HG03108 (cell line): ENCODE measurements at regions not wholly inside any gene's neighbourhood (a gene's known extent, or its start where the extent isn't known, plus 50 kb on each side); places are given as distances from the start of the nearest gene placed in this dataset.
"Not testable (repeated sequence)": the region's sequence is repeated elsewhere in the genome, so short reads cannot be mapped to it uniquely, and the experiment has no call there.

Experiments used
- ATAC-seq: cut with Tn5 transposase; IDR thresholded peaks from one replicate; pipeline ENCODE4 v1.9.1; 2021; ENCODE audit warnings: moderate library complexity; ENCODE audit not compliant: unreplicated experiment

GRCh38 chrX:122140219-122140618 lies 1043.9 kb upstream of the GRIA3 start:
- not testable (repeated sequence) for ATAC-seq

GRCh38 chrX:122154019-122154418 lies 1030.1 kb upstream of the GRIA3 start:
- ATAC-seq, result no peak

DNA sequence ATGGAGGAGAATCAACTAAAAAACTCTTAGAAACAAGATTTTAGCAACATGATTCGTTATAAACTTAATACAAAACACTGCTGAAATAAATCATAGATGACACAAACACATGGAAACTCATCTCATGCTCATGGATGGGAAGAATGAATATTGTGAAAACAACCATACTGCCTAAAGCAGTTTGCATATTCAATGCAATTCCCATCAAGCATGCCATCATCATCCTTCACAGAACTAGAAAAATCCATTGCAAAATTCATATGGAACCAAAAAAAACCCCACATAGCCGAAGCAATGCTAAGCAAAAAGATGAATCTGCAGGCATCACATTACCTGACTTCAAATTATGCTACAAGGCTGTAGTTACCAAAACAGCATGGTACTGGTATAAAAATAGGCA lies 1015.8 kb upstream of the GRIA3 start:
- ATAC-seq, result no peak

DNA sequence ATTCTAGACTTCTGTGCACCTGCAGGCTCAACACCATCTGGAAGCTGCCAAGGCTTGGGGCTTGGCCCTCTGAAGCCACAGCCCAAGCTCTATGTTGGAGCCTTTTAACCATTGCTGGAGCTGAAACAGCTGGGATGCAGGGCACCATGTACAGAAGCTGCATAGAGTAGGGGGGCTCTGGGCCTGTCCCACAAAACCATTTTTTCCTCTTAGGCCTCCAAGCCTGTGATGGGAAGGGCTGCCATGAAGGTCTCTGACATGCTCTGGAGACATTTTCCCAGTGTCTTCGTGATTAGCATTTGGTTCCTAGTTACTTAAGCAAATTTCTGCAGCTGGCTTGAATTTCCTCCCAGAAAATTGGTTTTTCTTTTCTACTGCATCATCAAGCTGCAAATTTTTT lies 999.3 kb upstream of the GRIA3 start:
- no peak for ATAC-seq

- no peak for ATAC-seq
Measured at GRCh38 chrX:122187069-122187713, 996.9 kb upstream of the GRIA3 start.

DNA sequence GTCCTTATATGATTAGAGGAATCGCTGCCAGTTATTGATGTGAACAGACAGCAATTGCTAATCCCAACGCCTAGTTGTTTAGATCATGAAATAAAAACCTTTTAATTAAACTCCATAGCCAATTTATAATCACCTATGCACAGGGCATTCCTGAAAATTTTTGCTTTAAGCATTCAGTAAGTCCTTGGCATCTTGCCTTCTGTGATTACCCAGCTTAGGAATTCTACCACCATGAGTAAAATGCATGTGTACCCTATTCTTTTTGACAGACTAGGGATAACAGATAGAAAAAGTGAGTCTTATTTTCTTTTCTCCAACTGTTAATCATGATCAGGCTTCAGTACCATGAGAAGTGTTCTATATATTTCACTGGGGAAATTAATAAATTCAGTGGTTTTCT lies 995.3 kb upstream of the GRIA3 start:
- no peak for ATAC-seq

DNA sequence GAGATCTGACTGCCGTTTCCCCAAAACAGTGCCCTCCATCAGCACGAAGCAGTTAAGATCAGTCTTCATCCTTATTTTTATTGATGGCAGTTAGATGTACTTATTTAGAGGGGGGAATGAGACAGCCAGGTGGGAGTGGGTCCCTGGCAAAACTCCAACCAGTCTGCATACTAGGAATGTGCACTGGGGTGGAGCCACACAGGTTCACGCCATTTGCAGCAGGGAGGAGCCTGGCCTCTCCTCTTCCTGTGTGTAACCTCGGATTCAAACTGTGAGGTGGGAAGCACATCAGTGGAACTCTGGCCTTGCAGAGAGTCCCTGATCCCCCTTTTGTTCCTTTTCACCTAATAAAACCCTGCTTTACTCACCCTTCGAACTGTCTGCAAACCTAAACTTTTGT lies 987.7 kb upstream of the GRIA3 start:
- no peak for ATAC-seq

- ATAC-seq, result no peak
Measured at GRCh38 chrX:122203399-122203798, 980.7 kb upstream of the GRIA3 start.

- no peak for ATAC-seq
Measured at GRCh38 chrX:122218666-122219065, 965.4 kb upstream of the GRIA3 start.

GRCh38 chrX:122219226-122219625 lies 964.9 kb upstream of the GRIA3 start:
- ATAC-seq, result no peak

DNA sequence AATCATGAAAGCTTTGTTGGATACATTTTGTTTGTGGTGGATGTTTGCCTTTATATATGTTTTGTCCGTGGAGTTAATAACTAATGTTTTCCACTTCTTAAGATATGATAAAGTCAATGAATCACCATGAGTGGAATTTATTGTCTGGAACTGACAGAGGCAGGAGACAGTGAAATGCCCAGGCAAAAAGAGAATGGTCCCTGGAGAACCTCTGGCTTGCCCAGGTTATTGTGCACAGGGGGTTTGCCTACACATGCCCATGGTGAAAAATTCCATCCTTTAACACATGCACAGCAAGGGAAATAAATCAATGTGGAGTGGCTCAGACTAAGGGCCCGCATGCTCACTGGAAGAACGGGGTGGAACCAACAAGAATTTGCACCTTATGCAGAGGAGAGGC lies 964.3 kb upstream of the GRIA3 start:
- no peak for ATAC-seq

DNA sequence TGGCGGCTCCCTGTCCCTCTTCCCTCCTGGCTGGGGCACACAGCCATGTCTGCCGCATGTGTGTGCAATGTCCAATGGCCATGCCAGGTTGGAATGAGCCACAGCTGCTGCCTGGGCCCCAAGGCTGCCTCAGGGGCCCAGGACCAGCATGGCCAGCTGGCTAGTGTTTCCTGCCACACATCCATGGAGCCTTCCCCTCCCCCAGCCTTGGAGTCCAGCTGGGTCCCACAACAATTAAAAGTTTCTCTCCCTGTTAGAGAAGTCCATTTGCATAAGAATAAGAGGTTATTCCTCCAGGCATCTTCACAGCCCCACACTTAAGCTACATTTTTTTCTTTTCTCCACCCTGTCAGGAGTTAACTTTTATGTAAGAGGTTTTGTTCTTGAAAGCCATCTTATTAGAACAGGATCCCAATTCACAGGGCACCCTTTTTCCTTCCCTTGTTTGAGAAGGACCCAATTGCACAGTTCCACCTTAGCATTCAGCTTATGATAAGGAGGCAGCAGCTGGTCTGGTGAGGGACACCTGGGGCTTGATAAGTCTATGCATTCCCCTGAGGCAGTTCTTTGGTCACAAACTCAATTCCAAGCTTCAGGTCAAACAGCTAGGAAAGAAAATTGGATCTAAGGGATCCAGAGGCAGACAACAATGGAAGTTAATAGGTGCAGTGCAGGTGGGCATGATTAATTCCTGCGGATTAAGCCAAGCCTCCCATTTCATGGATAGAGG lies 963.3 kb upstream of the GRIA3 start:
- ATAC-seq, result no peak

- not testable (repeated sequence) for ATAC-seq
Measured at GRCh38 chrX:122221810-122222209, 962.3 kb upstream of the GRIA3 start.

DNA sequence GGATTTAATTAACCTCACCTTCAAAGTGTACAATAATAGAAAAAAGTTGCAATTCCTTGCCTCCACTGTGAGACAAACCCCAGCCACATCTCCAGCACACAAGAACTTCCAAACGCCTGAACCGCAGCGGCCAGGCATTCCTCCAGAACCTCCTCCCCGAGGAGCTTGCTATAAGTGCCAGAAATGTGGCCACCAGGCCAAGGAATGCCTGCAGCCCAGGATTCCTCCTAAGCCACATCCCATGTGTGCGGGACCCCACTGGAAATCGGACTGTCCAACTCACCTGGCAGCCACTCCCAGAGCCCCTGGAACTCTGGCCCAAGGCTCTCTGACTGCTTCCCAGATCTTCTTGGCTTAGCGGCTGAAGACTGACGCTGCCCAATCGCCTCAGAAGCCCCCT lies 959.9 kb upstream of the GRIA3 start:
- ATAC-seq, result not testable (repeated sequence)

DNA sequence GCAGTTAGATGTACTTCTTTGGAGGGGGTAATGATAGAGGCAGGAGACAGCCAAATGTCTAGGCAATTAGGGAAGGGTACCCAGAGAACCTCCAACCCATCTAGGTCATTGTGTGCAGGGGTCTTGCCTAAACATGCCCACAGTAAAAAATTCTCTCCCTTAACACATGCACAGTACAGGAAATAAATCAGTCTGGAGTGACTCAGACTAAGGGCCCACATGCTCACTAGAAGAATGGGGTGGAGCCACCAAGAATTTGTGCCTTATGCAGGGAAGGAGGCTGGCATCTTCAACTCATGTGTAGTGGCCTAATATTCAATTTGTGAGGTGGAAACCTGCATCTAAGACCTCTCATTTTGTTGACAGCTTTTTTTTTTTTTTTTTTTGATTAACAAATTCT lies 945.3 kb upstream of the GRIA3 start:
- ATAC-seq, result no peak

DNA sequence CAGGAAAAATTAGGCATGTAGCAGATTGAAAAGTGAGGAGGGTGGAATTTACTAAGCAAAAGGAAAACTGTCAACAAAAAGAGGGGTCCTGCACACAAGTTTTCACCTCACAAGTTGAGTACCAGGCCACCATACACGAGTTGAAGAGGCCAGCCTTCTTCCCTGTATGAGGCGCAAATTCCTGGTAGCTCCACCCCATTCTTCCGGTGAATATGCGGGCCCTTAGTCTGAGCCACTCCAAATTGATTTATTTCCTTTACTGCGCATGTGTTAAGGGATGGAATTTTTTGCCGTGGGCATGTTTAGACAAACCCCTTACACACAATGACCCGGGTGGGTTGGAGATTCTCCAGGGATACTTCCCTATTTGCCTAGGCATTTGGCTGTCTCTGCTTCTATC lies 942.1 kb upstream of the GRIA3 start:
- ATAC-seq, result no peak

DNA sequence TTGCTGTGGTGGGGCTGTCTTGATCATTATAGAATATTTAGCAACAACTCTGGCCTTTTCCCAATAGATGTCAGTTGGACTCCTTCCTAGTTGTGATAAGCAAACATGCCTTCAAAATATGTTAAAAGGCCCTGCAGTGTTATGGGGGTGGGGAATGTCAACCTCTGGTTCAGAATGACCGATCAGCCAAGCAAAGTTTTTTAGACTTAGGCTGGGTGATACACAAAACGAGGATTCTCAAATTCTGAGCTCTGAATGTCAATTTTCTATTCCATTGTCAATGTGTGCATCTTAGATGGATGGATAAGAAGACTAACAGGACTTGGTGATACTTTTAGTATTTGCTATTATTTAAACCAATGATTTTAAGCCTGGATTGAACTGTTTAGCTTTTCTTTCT lies 940.0 kb upstream of the GRIA3 start:
- ATAC-seq, result no peak

DNA sequence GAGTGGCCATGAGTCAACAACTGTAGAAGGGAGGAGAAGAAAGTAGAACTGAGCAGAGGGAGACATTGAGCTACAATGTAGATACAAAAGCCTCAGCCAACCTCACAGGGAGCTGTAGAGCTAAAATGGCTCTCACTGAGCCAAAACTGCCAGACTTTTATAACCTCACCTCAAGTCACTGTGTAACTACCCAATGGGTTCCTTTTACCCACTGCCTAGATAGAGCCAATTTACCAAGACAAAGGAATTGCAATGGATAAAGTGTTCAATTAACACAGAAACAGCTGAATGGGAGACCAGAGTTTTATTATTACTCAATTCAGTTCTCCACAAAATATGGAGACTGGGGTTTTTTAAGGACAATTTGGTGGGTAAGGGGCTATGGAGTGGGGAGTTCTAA lies 938.9 kb upstream of the GRIA3 start:
- ATAC-seq, result no peak

GRCh38 chrX:122245943-122246342 lies 938.1 kb upstream of the GRIA3 start:
- no peak for ATAC-seq

DNA sequence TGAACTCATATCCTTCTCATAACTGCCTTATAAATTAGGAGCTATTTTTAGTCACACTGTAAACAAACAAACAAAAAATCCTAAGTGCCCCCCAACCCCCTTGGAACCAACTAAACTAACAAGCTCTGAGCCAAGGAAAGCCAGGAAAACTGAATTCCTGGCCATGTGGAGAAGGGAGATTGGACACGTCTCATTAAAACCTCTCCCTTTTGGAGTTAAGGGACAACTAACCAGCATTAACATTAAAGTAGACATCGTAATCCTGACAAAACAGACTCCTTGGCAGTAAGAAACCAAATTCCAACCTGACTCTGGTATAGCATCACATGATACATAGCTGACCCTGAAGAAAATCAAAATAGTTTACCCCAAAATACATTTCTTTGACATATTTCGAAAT lies 937.1 kb upstream of the GRIA3 start:
- no peak for ATAC-seq

DNA sequence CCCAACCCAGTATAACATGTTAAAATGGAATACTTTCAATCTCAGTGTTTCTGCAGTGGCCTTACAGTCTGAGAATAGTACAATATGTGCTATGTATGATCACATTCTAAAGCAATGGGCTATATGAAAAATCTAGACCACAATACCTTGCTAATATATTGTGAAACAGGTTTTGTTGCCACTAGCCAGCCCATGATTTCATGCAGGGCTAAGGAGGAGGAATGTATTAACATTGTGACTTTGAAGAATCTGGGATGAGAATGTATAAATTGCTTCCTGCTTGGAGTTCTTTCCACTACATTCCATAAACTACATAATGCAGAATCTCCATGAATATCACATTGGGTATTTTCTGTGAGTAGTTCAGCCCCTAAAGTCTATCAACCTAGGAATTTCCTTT lies 935.4 kb upstream of the GRIA3 start:
- ATAC-seq, result no peak

GRCh38 chrX:122252454-122252853 lies 931.6 kb upstream of the GRIA3 start:
- ATAC-seq, result no peak

DNA sequence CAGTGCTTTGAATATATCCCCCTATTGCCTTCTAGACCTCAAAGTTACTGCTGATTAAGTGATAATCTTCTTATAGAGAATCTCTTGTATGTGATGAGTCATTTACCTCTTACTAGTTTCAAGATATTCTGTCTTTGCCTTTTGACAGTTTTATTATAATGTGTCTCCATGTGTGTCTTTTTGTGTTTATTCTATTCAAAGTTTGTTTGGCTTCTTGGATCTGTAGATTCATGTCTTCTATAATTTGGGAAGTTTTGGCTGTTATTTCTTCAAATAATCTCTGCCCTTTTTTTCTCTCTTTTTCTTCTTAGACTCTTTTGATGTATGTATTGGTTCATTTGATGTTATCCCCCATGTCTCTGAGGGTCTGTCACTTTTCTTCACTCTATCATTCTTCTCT lies 915.7 kb upstream of the GRIA3 start:
- no peak for ATAC-seq
